A673 (cell line): ENCODE measurements at regions not wholly inside any gene's neighbourhood (a gene's known extent, or its start where the extent isn't known, plus 50 kb on each side); places are given as distances from the start of the nearest gene placed in this dataset.

Source experiments
- BruUV-seq: library from RNA; stranded (reverse); fragments of 400-500 nt; replicated peaks from 2 replicates; lab custom pipeline; 2021; lab: Mats Ljungman, UMichigan
- CTCF ChIA-PET: fragments of 300-600 bp; sonication (Branson Sonifier 250); formaldehyde crosslinking; loops from one replicate; lab custom pipeline; 2022; ENCODE audit warnings: antibody characterized with exemption; lab: Charles Lee
- POLR2A ChIA-PET: fragments of 300-600 bp; sonication (Branson Sonifier 250); formaldehyde crosslinking; loops from one replicate; lab custom pipeline; 2022; ENCODE audit warnings: antibody characterized with exemption; ENCODE audit not compliant: low non-redundant PET; lab: Charles Lee
- DNase-seq: peaks from one replicate; pipeline ENCODE4 v3.0.0-alpha.2; 2015; ENCODE audit warnings: low spot score
- H3K27ac ChIP-seq: fragments of 200-600 bp; sonication (generic); 2 replicates; pipeline ENCODE4 v1.5.1; 2016; ENCODE audit warnings: mixed run types, low read depth, mild to moderate bottlenecking, mixed read lengths, antibody characterized with exemption, low read length; ENCODE audit not compliant: poor library complexity, severe bottlenecking
- H3K27me3 ChIP-seq: fragments of 200-600 bp; sonication (generic); replicated peaks from 2 replicates; pipeline ENCODE4 v1.6.1; 2017; ENCODE audit warnings: mixed run types, low read depth, mild to moderate bottlenecking, mixed read lengths, antibody characterized with exemption, low read length; ENCODE audit not compliant: insufficient read depth, poor library complexity
- H3K36me3 ChIP-seq: fragments of 200-600 bp; sonication (generic); 2 replicates; pipeline ENCODE4 v1.6.1; 2016; ENCODE audit warnings: mixed run types, mild to moderate bottlenecking, mixed read lengths, antibody characterized with exemption, low read length; ENCODE audit not compliant: insufficient read depth, poor library complexity, severe bottlenecking
- H3K4me1 ChIP-seq: fragments of 200-600 bp; sonication (generic); 2 replicates; pipeline ENCODE4 v1.6.1; 2017; ENCODE audit warnings: mixed run types, mild to moderate bottlenecking, mixed read lengths, antibody characterized with exemption, low read length; ENCODE audit not compliant: insufficient read depth, poor library complexity, severe bottlenecking
- H3K4me3 ChIP-seq: fragments of 200-600 bp; sonication (generic); 2 replicates; pipeline ENCODE4 v1.5.1; 2016; ENCODE audit warnings: low read depth, mixed run types, mild to moderate bottlenecking, mixed read lengths, low read length; ENCODE audit not compliant: poor library complexity, severe bottlenecking
- H3K9me3 ChIP-seq: fragments of 200-600 bp; sonication (generic); 2 replicates; pipeline ENCODE4 v1.6.1; 2016; ENCODE audit warnings: mixed run types, low read depth, mild to moderate bottlenecking, mixed read lengths, antibody characterized with exemption, low read length; ENCODE audit not compliant: poor library complexity, severe bottlenecking
- EZH2 ChIP-seq: fragments of 200-600 bp; sonication (generic); IDR thresholded peaks from 2 replicates; pipeline ENCODE4 v1.6.1; 2017; ENCODE audit warnings: borderline replicate concordance, low read depth, mild to moderate bottlenecking, mixed read lengths, antibody characterized with exemption, low read length; ENCODE audit not compliant: poor library complexity, severe bottlenecking
- intact Hi-C: fragments of 100-400 bp; cut with micrococcal nuclease; formaldehyde crosslinking; loops from one replicate; pipeline ENCODE4 v1.10.0; 2022; ENCODE audit not compliant: unreplicated experiment
- TF ChIP-seq, protein P1 (sequence below): fragments of 300-800, 200-600 bp; sonication (generic); conservative IDR thresholded peaks from 2 replicates; pipeline ENCODE4 v1.5.1; 2017; ENCODE audit warnings: low read depth, mild to moderate bottlenecking, antibody characterized with exemption, low read length, moderate library complexity, mixed read lengths

DNA sequence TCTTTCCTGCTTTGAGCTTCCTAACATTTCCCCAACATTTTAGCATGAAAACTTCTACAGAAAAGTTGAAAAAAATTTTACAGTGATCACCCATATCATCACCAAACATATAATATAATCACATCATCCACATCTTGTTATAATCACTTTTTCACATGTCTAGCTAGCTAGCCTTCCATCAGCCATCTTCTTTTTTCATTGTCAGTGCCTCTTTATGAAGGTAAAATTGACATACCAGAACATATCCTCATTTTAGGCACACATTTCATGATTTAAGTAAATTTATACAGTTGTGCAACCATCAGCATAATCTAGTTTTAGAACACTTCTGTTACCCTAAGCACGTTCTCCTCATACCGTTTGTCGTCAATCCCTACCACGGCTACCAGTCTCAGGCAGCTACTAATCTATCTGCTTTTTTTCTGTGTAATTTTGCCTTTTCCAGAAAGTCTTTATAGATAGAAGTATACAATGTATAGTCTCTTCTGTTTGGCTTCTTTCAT lies 73.7 kb downstream of the VEGFA start:
- intact Hi-C loops: no loop called here

DNA sequence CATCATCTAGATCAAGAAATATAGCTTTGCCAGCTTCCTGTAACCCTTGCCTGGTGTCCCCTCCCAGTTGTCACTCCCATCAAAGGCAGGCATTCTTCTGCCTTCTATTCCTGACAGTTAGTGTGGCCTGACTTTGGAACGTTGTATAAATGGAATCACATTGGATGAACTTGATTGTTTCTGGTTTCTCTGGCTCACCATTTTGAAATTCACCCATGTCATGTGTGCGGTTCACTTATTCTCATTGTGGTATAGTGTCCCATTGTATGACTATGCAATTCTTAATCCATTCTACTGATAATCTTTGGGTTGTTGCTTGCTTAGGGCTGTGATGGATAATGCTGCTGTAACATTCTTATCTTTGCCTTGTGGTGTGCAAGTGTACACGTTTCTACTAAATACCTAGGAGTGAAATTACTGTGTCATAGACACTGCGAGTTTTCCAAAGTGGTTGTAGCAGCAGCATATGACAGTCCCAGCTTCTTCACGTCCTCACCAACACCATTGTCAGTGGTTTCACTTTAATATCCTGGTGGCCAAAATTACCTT lies 73.2 kb downstream of the VEGFA start:
- Histone ChIP-seq H3K36me3 (no peaks in the 10 kb centered on the region), H3K27me3 (no peaks in the 10 kb centered on the region), H3K4me3 (no peak overlapping the region), H3K27ac (no peak overlapping the region), H3K4me1 (no peaks in the 10 kb centered on the region), H3K9me3 (no peaks in the 10 kb centered on the region)
- intact Hi-C loops: no loop called here
- no peak for DNase-seq
- CTCF ChIA-PET: no interaction called here
- POLR2A ChIA-PET: no interaction called here
- BruUV-seq: no TSS peak
- TF ChIP-seq, protein P1, sequence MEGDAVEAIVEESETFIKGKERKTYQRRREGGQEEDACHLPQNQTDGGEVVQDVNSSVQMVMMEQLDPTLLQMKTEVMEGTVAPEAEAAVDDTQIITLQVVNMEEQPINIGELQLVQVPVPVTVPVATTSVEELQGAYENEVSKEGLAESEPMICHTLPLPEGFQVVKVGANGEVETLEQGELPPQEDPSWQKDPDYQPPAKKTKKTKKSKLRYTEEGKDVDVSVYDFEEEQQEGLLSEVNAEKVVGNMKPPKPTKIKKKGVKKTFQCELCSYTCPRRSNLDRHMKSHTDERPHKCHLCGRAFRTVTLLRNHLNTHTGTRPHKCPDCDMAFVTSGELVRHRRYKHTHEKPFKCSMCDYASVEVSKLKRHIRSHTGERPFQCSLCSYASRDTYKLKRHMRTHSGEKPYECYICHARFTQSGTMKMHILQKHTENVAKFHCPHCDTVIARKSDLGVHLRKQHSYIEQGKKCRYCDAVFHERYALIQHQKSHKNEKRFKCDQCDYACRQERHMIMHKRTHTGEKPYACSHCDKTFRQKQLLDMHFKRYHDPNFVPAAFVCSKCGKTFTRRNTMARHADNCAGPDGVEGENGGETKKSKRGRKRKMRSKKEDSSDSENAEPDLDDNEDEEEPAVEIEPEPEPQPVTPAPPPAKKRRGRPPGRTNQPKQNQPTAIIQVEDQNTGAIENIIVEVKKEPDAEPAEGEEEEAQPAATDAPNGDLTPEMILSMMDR: no peak
- no peak for TF ChIP-seq EZH2

More for the DNA sequence above, 73.7 kb downstream of the VEGFA start:
- CTCF ChIA-PET: no interaction called here
- DNase-seq: no peak
- H3K4me3 ChIP-seq: no peak overlapping the region
- H3K27me3 ChIP-seq: no peaks in the 10 kb centered on the region
- no peak overlapping the region for H3K27ac ChIP-seq
- no TSS peak for BruUV-seq
- no peaks in the 10 kb centered on the region for H3K4me1 ChIP-seq
- TF ChIP-seq, protein P1: no peak
- TF ChIP-seq EZH2: no peak
- no peaks in the 10 kb centered on the region for H3K36me3 ChIP-seq
- H3K9me3 ChIP-seq: no peaks in the 10 kb centered on the region
- POLR2A ChIA-PET: no interaction called here

DNA sequence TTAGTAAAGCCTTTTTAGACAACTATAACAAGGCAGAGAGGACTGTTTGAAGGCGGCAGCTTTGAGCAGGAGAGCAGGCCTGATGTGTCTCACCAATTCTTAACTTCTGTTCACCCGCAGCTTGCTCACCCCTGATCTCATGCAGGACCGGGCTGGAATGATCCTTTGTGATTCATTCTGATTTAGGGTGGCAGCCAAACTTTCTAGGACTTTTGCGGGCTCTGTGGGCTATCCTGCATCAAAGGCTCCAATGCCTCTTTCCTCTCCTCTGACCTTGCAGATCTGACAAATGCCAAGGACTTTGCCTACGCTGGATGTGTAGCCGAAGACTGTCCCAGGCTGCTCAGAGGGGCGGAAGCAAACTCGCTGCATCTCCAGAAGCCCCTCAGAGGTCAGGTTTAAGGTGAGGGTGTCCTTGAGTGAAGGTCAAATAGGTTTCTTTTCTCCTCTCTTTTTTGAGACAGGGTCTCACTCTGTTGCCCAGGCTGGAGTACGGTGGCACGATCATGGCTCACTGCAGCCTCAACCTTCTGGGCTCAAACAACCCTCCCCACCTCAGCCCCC lies 72.3 kb downstream of the VEGFA start:
- no peaks in the 10 kb centered on the region for H3K9me3 ChIP-seq
- no peak overlapping the region for H3K4me3 ChIP-seq
- H3K36me3 ChIP-seq: no peaks in the 10 kb centered on the region
- H3K27me3 ChIP-seq: no peaks in the 10 kb centered on the region
- intact Hi-C loops: no loop called here
- BruUV-seq: no TSS peak
- TF ChIP-seq, protein P1: no peak
- no peak for TF ChIP-seq EZH2
- no peak for DNase-seq
- no peaks in the 10 kb centered on the region for H3K4me1 ChIP-seq
- ChIA-PET CTCF (no interaction called here), POLR2A (no interaction called here)
- no peak overlapping the region for H3K27ac ChIP-seq
